GM12873 (cell line): ENCODE measurements at regions not wholly inside any gene's neighbourhood (a gene's known extent, or its start where the extent isn't known, plus 50 kb on each side); places are given as distances from the start of the nearest gene placed in this dataset.

ENCODE experiments used
- TF ChIP-seq, protein P1 (sequence below): IDR thresholded peaks from 2 replicates; pipeline ENCODE4 v1.5.1; 2012; ENCODE audit warnings: low read depth, mild to moderate bottlenecking, moderate library complexity, low read length, control low read depth; ENCODE audit not compliant: insufficient read depth; ENCODE audit errors: missing control alignments

GRCh38 chr5:156149213-156149612 lies 177.8 kb upstream of the SGCD start:
- TF ChIP-seq, protein P1, sequence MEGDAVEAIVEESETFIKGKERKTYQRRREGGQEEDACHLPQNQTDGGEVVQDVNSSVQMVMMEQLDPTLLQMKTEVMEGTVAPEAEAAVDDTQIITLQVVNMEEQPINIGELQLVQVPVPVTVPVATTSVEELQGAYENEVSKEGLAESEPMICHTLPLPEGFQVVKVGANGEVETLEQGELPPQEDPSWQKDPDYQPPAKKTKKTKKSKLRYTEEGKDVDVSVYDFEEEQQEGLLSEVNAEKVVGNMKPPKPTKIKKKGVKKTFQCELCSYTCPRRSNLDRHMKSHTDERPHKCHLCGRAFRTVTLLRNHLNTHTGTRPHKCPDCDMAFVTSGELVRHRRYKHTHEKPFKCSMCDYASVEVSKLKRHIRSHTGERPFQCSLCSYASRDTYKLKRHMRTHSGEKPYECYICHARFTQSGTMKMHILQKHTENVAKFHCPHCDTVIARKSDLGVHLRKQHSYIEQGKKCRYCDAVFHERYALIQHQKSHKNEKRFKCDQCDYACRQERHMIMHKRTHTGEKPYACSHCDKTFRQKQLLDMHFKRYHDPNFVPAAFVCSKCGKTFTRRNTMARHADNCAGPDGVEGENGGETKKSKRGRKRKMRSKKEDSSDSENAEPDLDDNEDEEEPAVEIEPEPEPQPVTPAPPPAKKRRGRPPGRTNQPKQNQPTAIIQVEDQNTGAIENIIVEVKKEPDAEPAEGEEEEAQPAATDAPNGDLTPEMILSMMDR, result no peak

- TF ChIP-seq, protein P1, result no peak
Measured at GRCh38 chr5:156153602-156154001, 173.4 kb upstream of the SGCD start.

- TF ChIP-seq, protein P1, result no peak
Measured at GRCh38 chr5:156154757-156155156, 172.2 kb upstream of the SGCD start.

GRCh38 chr5:156155598-156155997 lies 171.4 kb upstream of the SGCD start:
- TF ChIP-seq, protein P1, result no peak

- TF ChIP-seq, protein P1, result no peak
Measured at GRCh38 chr5:156164306-156164705, 162.7 kb upstream of the SGCD start.

DNA sequence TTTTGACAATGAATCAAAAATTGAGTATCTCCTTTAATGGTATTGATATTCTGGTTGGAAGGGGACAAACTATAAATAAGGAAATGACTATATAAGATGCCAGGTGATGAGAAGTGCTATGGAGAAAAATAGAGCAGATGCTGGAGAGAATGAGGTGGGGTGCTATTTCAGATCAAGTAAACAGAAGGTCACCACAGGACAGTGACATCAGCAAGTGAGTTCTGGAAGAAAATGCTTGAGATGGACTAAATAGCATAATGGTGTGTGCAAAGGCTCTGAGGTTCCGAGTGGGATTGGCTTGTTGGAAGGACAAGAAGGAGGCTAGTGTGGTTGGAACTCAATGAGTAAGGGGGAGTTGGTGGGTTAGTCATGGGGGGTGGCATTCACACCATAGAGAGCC lies 157.5 kb upstream of the SGCD start:
- TF ChIP-seq, protein P1, result no peak

GRCh38 chr5:156170351-156170961 lies 156.5 kb upstream of the SGCD start:
- TF ChIP-seq, protein P1, result no peak
